H1 (cell line): ENCODE measurements at regions not wholly inside any gene's neighbourhood (a gene's known extent, or its start where the extent isn't known, plus 50 kb on each side); places are given as distances from the start of the nearest gene placed in this dataset.
A peak's percentile ranks its signal among the peaks of the same experiment; 100 is the strongest.

Source experiments
- CTCF ChIA-PET: fragments of 300-600 bp; sonication (Branson Sonifier 250); formaldehyde crosslinking; loops from one replicate; lab custom pipeline; 2021; ENCODE audit not compliant: partially characterized antibody; lab: Charles Lee
- POLR2A ChIA-PET: fragments of 300-600 bp; sonication (Branson Sonifier 250); formaldehyde crosslinking; loops from one replicate; lab custom pipeline; 2021; ENCODE audit warnings: inconsistent platforms; ENCODE audit not compliant: partially characterized antibody; lab: Charles Lee
- DNase-seq, 2 experiments: peaks; one replicate each; pipeline versions ENCODE4 v3.0.0 to v3.0.0-alpha.2; 2010 to 2022; ENCODE audit warnings: low spot score in 2 of 2, low read depth in 1 of 2, mixed read lengths in 1 of 2
- FAIRE-seq: peaks from 2 replicates; lab custom pipeline; 2011; peaks lifted over from hg19 to GRCh38; lab: Jason Lieb, UNC
- H2AFZ ChIP-seq: 2 replicates; pipeline ENCODE4 v1.8.1; 2012; ENCODE audit warnings: low read length, inconsistent platforms
- H2AK5ac ChIP-seq: 2 replicates; pipeline ENCODE4 v1.6.1; 2013; ENCODE audit warnings: low read depth, low read length
- H2BK120ac ChIP-seq: replicated peaks from 2 replicates; pipeline ENCODE3; 2013; ENCODE audit warnings: low read depth, low read length, inconsistent platforms
- H2BK12ac ChIP-seq: 2 replicates; pipeline ENCODE4 v1.6.1; 2013; ENCODE audit warnings: low read depth, low read length
- H2BK15ac ChIP-seq: 2 replicates; pipeline ENCODE4 v1.6.1; 2013; ENCODE audit warnings: low read length
- H2BK20ac ChIP-seq: 2 replicates; pipeline ENCODE4 v1.6.1; 2013; ENCODE audit warnings: low read length
- H2BK5ac ChIP-seq: 2 replicates; pipeline ENCODE4 v1.6.1; 2013; ENCODE audit warnings: low read depth, low read length
- H3K14ac ChIP-seq: 2 replicates; pipeline ENCODE4 v1.6.1; 2013; ENCODE audit warnings: inconsistent platforms; ENCODE audit not compliant: insufficient read length
- H3K18ac ChIP-seq: 2 replicates; pipeline ENCODE4 v1.6.1; 2013; ENCODE audit warnings: low read length; ENCODE audit errors: extremely low read depth
- H3K23ac ChIP-seq: 2 replicates; pipeline ENCODE4 v1.6.1; 2013; ENCODE audit warnings: inconsistent platforms; ENCODE audit not compliant: insufficient read length
- H3K23me2 ChIP-seq: 2 replicates; pipeline ENCODE4 v1.6.1; 2013; ENCODE audit warnings: low read depth, low read length
- H3K27ac ChIP-seq: 2 replicates; pipeline ENCODE4 v1.6.1; 2011; ENCODE audit warnings: low read depth, low read length, inconsistent platforms
- H3K27me3 ChIP-seq, 4 experiments: replicated peaks in 1 of 4; 1 replicate in 1 of 4; 2 replicates in 3 of 4; pipeline versions ENCODE4 v1.6.1 to v1.8.1; 2011 to 2013; ENCODE audit warnings: low read length in 3 of 4, mild to moderate bottlenecking in 3 of 4, inconsistent platforms in 2 of 4, mixed read lengths in 2 of 4, moderate library complexity in 1 of 4; ENCODE audit not compliant: control insufficient read depth in 3 of 4, insufficient read depth in 3 of 4; ENCODE audit errors: extremely low read depth in 1 of 4
- H3K36me3 ChIP-seq, 4 experiments: 2 replicates each; pipeline versions ENCODE4 v1.6.1 to v1.8.1; 2011 to 2013; ENCODE audit warnings: mild to moderate bottlenecking in 4 of 4, low read length in 3 of 4, moderate library complexity in 2 of 4, control low read depth in 1 of 4, inconsistent platforms in 1 of 4; ENCODE audit not compliant: insufficient read depth in 4 of 4, control insufficient read depth in 2 of 4
- H3K4ac ChIP-seq: replicated peaks from 2 replicates; pipeline ENCODE3; 2013; ENCODE audit warnings: low read length, low read depth, mixed read lengths, inconsistent platforms; ENCODE audit not compliant: insufficient read length
- H3K4me1 ChIP-seq, 4 experiments: replicated peaks in 1 of 4; 1 replicate in 1 of 4; 2 replicates in 3 of 4; pipeline versions ENCODE4 v1.6.1 to v1.8.1; 2011 to 2013; ENCODE audit warnings: low read length in 3 of 4, inconsistent platforms in 2 of 4, mixed read lengths in 1 of 4; ENCODE audit not compliant: insufficient read depth in 4 of 4, control insufficient read depth in 3 of 4
- H3K4me2 ChIP-seq, 2 experiments: 2 replicates each; pipeline versions ENCODE4 v1.6.1 to v1.8.1; 2011 to 2013; ENCODE audit warnings: low read depth in 2 of 2, low read length in 2 of 2, control low read depth in 1 of 2, inconsistent platforms in 1 of 2, mild to moderate bottlenecking in 1 of 2; ENCODE audit not compliant: insufficient read depth in 1 of 2
- H3K4me3 ChIP-seq, 4 experiments: fragments of 200-600, 300-600 bp in 1 of 4; sonication (generic), shearing (Covaris generic), sonication (Bioruptor Twin) in 1 of 4; 2 replicates each; pipeline versions ENCODE4 v1.5.1 to v1.8.1; 2011 to 2016; ENCODE audit warnings: low read length in 4 of 4, low read depth in 3 of 4, control low read depth in 2 of 4, inconsistent platforms in 2 of 4, mild to moderate bottlenecking in 2 of 4, mixed read lengths in 1 of 4, moderate library complexity in 1 of 4; ENCODE audit not compliant: insufficient read depth in 2 of 4; ENCODE audit errors: extremely low read depth in 1 of 4
- H3K56ac ChIP-seq: replicated peaks from 2 replicates; pipeline ENCODE3; 2013; ENCODE audit warnings: low read depth, mild to moderate bottlenecking, mixed read lengths, low read length, inconsistent platforms; ENCODE audit not compliant: insufficient read length
- H3K79me1 ChIP-seq: 2 replicates; pipeline ENCODE4 v1.6.1; 2013; ENCODE audit warnings: low read depth, low read length, control low read depth
- H3K79me2 ChIP-seq, 2 experiments: 2 replicates each; pipeline versions ENCODE4 v1.6.1 to v1.8.1; 2012 to 2013; ENCODE audit warnings: low read length in 2 of 2, mild to moderate bottlenecking in 2 of 2, inconsistent platforms in 1 of 2; ENCODE audit not compliant: insufficient read depth in 2 of 2, control insufficient read depth in 1 of 2
- H3K9ac ChIP-seq, 4 experiments: replicated peaks in 1 of 4; 1 replicate in 1 of 4; 2 replicates in 3 of 4; pipeline versions ENCODE4 v1.6.1 to v1.8.1; 2011 to 2013; ENCODE audit warnings: low read depth in 3 of 4, low read length in 3 of 4, control low read depth in 2 of 4, mild to moderate bottlenecking in 2 of 4, moderate library complexity in 2 of 4, inconsistent platforms in 1 of 4; ENCODE audit errors: extremely low read depth in 1 of 4
- H3K9me3 ChIP-seq, 2 experiments: 2 replicates each; pipeline versions ENCODE4 v1.6.1 to v1.8.1; 2012 to 2013; ENCODE audit warnings: mild to moderate bottlenecking in 2 of 2, moderate library complexity in 2 of 2, control low read depth in 1 of 2, inconsistent platforms in 1 of 2, low read depth in 1 of 2, low read length in 1 of 2, mixed read lengths in 1 of 2; ENCODE audit not compliant: insufficient read depth in 2 of 2
- H4K20me1 ChIP-seq, 2 experiments: replicated peaks in 1 of 2; 2 replicates each; pipeline versions ENCODE3 to v1.8.1; 2011 to 2013; ENCODE audit warnings: inconsistent platforms in 2 of 2, low read length in 2 of 2, mild to moderate bottlenecking in 1 of 2; ENCODE audit not compliant: insufficient read depth in 2 of 2, control insufficient read depth in 1 of 2
- H4K5ac ChIP-seq: 2 replicates; pipeline ENCODE4 v1.6.1; 2013; ENCODE audit warnings: low read length, low read depth, mixed read lengths, inconsistent platforms; ENCODE audit not compliant: insufficient read length
- H4K8ac ChIP-seq: 2 replicates; pipeline ENCODE4 v1.8.0; 2013; ENCODE audit warnings: mild to moderate bottlenecking, moderate library complexity, low read length, inconsistent platforms; ENCODE audit not compliant: insufficient read depth; ENCODE audit errors: extremely low read depth
- H4K91ac ChIP-seq: replicated peaks from 2 replicates; pipeline ENCODE3; 2013; ENCODE audit warnings: low read length, mixed read lengths, inconsistent platforms; ENCODE audit not compliant: insufficient read length
- CBX8 ChIP-seq: fragments of 300-800, 300-1000 bp; sonication (generic); IDR thresholded peaks from 2 replicates; pipeline ENCODE4 v1.7.1; 2016; ENCODE audit warnings: low read depth, low read length, borderline replicate concordance
- CHD2 ChIP-seq: IDR thresholded peaks from 2 replicates; pipeline ENCODE4 v1.6.1; 2012; ENCODE audit warnings: low read length, improper control_type of control experiment
- CTBP2 ChIP-seq: IDR thresholded peaks from 2 replicates; pipeline ENCODE4 v1.7.0; 2011; ENCODE audit warnings: borderline replicate concordance, mild to moderate bottlenecking, moderate library complexity, mixed read lengths, low read length; ENCODE audit not compliant: insufficient read depth, insufficient read length
- HDAC6 ChIP-seq: IDR thresholded peaks from one replicate; pipeline ENCODE4 v1.7.1; 2012; ENCODE audit warnings: low read depth, mild to moderate bottlenecking, inconsistent platforms, low read length, moderate library complexity
- KDM5A ChIP-seq: fragments of 200-600 bp; IDR thresholded peaks from 2 replicates; pipeline ENCODE4 v1.7.1; 2012; ENCODE audit warnings: mild to moderate bottlenecking, low read length, inconsistent platforms, mixed read lengths
- RBBP5 ChIP-seq: IDR thresholded peaks from 2 replicates; pipeline ENCODE4 v1.7.1; 2012; ENCODE audit warnings: low read depth, mild to moderate bottlenecking, inconsistent platforms, low read length, moderate library complexity, borderline replicate concordance
- TBP ChIP-seq: IDR thresholded peaks from 2 replicates; pipeline ENCODE4 v1.6.1; 2011; ENCODE audit warnings: low read depth, low read length, improper control_type of control experiment
- TEAD4 ChIP-seq: IDR thresholded peaks from 2 replicates; pipeline ENCODE4 v1.6.1; 2012; ENCODE audit warnings: low read depth, low read length, inconsistent platforms, mixed read lengths
- WGBS, 2 experiments: shearing (Covaris generic) in 1 of 2; methylation state at CpG; one replicate each; pipeline versions ENCODE4 v1.1.6 to v1.1.7; 2013 to 2015; ENCODE audit warnings: low lambda C conversion rate in 2 of 2, mixed read lengths in 2 of 2, inconsistent platforms in 1 of 2, low coverage in 1 of 2, missing lambda C conversion rate in 1 of 2; ENCODE audit not compliant: insufficient replicate concordance in 2 of 2, insufficient coverage in 1 of 2, insufficient read length in 1 of 2; ENCODE audit errors: extremely low coverage in 1 of 2, missing lambda C conversion rate in 1 of 2; 5-methylcytosine and 5-hydroxymethylcytosine counted together

DNA sequence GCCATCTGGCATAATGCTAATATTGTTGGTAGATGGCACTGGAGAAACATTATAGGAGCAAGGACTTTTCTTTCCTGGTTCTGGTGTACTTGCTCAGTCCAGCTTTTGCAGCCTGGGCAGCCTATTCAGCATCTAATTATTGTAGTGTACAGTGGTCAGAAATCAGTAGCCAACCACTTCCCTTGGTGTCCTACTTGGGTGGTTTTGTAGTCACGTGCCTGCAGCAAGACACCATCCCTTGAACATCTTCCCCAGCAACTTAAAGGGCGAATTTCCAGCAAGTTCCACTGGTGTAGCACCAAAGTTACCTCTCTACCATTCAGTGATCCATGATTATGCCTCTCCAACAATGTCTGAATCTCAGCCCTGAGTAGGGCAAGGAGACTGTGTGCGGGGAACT, 557.6 kb downstream of the SATB2 start:
- no peak for DNase-seq
- Histone ChIP-seq H3K18ac (no peak overlapping the region), H3K23me2 (no peaks in the 10 kb centered on the region), H2BK12ac (no peak overlapping the region), H3K4me1 (no peaks in the 10 kb centered on the region), H3K4me2 (no peak overlapping the region), H4K5ac (no peak overlapping the region), H3K4me3 (no peak overlapping the region), H3K36me3 (no peaks in the 10 kb centered on the region), H3K27me3 (no peaks in the 10 kb centered on the region), H3K9me3 (no peaks in the 10 kb centered on the region), H4K20me1 (no peaks in the 10 kb centered on the region), H3K9ac (no peak overlapping the region), H2BK5ac (no peak overlapping the region), H3K79me1 (no peaks in the 10 kb centered on the region), H2BK120ac (no peak overlapping the region), H2BK20ac (0 out of 2 replicates have a peak overlapping the region, but pooled peaks have one; percentile 34), H2AK5ac (no peak overlapping the region), H3K14ac (no peak overlapping the region), H2AFZ (no peak overlapping the region; the same call in 1 of the 2 replicates), H3K79me2 (no peaks in the 10 kb centered on the region), H4K91ac (no peak overlapping the region), H2BK15ac (no peak overlapping the region), H4K8ac (no peak overlapping the region), H3K56ac (no peak overlapping the region), H3K27ac (no peak overlapping the region), H3K23ac (no peak overlapping the region), H3K4ac (peak overlapping the region; percentile 69)
- FAIRE-seq = no peak
- ChIA-PET CTCF (interaction anchor here (0.6 to 1.3 kb wide), 3 partner anchors 98 to 371 kb away, joined by 3 to 5 read pairs (median 4); no protein-coding TSS in a partner anchor), POLR2A (no interaction called here)
- TF ChIP-seq KDM5A (no peak), CHD2 (no peak), TBP (no peak), CTBP2 (no peak), RBBP5 (no peak), TEAD4 (no peak), CBX8 (no peak), HDAC6 (no peak)
- 94% methylated on average over 3 of the region's 3 CpGs; no CpG with 5 or more reads in 1 of the 2 experiments for WGBS, 2 experiments
